H9 (cell line): ENCODE measurements at regions not wholly inside any gene's neighbourhood (a gene's known extent, or its start where the extent isn't known, plus 50 kb on each side); places are given as distances from the start of the nearest gene placed in this dataset.

Source experiments
- DNase-seq: peaks from one replicate; pipeline ENCODE4 v3.0.0-alpha.2; 2017
- H2AFZ ChIP-seq: one replicate; pipeline ENCODE4 v1.6.1; 2013; ENCODE audit warnings: mild to moderate bottlenecking, low read length, control low read depth, moderate library complexity
- H2AK5ac ChIP-seq: 2 replicates; pipeline ENCODE4 v1.6.1; 2013; ENCODE audit warnings: low read length, control low read depth, mixed read lengths; ENCODE audit not compliant: insufficient read length
- H2BK120ac ChIP-seq: one replicate; pipeline ENCODE4 v1.6.1; 2013; ENCODE audit warnings: low read depth, mild to moderate bottlenecking, low read length, control low read depth, inconsistent platforms; ENCODE audit not compliant: poor library complexity, severe bottlenecking
- H2BK12ac ChIP-seq: 2 replicates; pipeline ENCODE4 v1.6.1; 2013; ENCODE audit warnings: low read length, control low read depth, mixed read lengths, low read depth; ENCODE audit not compliant: insufficient read length
- H2BK15ac ChIP-seq: 2 replicates; pipeline ENCODE4 v1.6.1; 2013; ENCODE audit warnings: low read depth, low read length, control low read depth
- H2BK20ac ChIP-seq: one replicate; pipeline ENCODE4 v1.6.1; 2013; ENCODE audit warnings: low read depth, mild to moderate bottlenecking, low read length, control low read depth, inconsistent platforms; ENCODE audit not compliant: poor library complexity, severe bottlenecking
- H2BK5ac ChIP-seq: 2 replicates; pipeline ENCODE4 v1.6.1; 2013; ENCODE audit warnings: low read length, control low read depth, mixed read lengths; ENCODE audit not compliant: insufficient read length
- H3K14ac ChIP-seq: 2 replicates; pipeline ENCODE4 v1.6.1; 2013; ENCODE audit warnings: low read length, control low read depth; ENCODE audit not compliant: insufficient read depth
- H3K18ac ChIP-seq: 2 replicates; pipeline ENCODE4 v1.6.1; 2013; ENCODE audit warnings: low read depth, mild to moderate bottlenecking, mixed read lengths, low read length, control low read depth; ENCODE audit not compliant: insufficient read length
- H3K23ac ChIP-seq: 2 replicates; pipeline ENCODE4 v1.6.1; 2013; ENCODE audit warnings: low read length, control low read depth, mixed read lengths, low read depth; ENCODE audit not compliant: insufficient read length
- H3K23me2 ChIP-seq: 2 replicates; pipeline ENCODE4 v1.6.1; 2013; ENCODE audit warnings: low read depth, mild to moderate bottlenecking, mixed read lengths, low read length, control low read depth; ENCODE audit not compliant: insufficient read length, poor library complexity, severe bottlenecking
- H3K27ac ChIP-seq: 2 replicates; pipeline ENCODE4 v1.5.1; 2013; ENCODE audit warnings: low read length, control low read depth, mixed read lengths, low read depth; ENCODE audit not compliant: insufficient read length
- H3K27me3 ChIP-seq: 2 replicates; pipeline ENCODE4 v1.6.1; 2013; ENCODE audit warnings: low read length, control low read depth, inconsistent platforms; ENCODE audit not compliant: insufficient read depth
- H3K4ac ChIP-seq: 2 replicates; pipeline ENCODE4 v1.6.1; 2013; ENCODE audit warnings: low read depth, mild to moderate bottlenecking, control low read depth, inconsistent platforms, low read length, moderate library complexity
- H3K4me1 ChIP-seq: 2 replicates; pipeline ENCODE4 v1.6.1; 2013; ENCODE audit warnings: low read length, control low read depth, inconsistent platforms; ENCODE audit not compliant: insufficient read depth
- H3K4me2 ChIP-seq: 2 replicates; pipeline ENCODE4 v1.6.1; 2013; ENCODE audit warnings: low read length, control low read depth, mixed read lengths; ENCODE audit not compliant: insufficient read length, insufficient read depth
- H3K56ac ChIP-seq: 2 replicates; pipeline ENCODE4 v1.6.1; 2013; ENCODE audit warnings: low read depth, mild to moderate bottlenecking, mixed read lengths, low read length, control low read depth; ENCODE audit not compliant: insufficient read length
- H3K79me1 ChIP-seq: 2 replicates; pipeline ENCODE4 v1.6.1; 2013; ENCODE audit warnings: low read depth, mild to moderate bottlenecking, moderate library complexity, low read length, control low read depth, inconsistent platforms; ENCODE audit not compliant: insufficient read depth, poor library complexity, severe bottlenecking
- H3K79me2 ChIP-seq: 2 replicates; pipeline ENCODE4 v1.6.1; 2013; ENCODE audit warnings: low read length, control low read depth, inconsistent platforms; ENCODE audit not compliant: insufficient read depth
- H3K9ac ChIP-seq: 2 replicates; pipeline ENCODE4 v1.6.1; 2013; ENCODE audit warnings: low read length, control low read depth, mixed read lengths; ENCODE audit not compliant: insufficient read length; ENCODE audit errors: extremely low read depth
- H3K9me3 ChIP-seq: one replicate; pipeline ENCODE4 v1.6.1; 2013; ENCODE audit warnings: low read depth, low read length, inconsistent platforms; ENCODE audit not compliant: control insufficient read depth
- H3T11ph ChIP-seq: one replicate; pipeline ENCODE4 v1.6.1; 2013; ENCODE audit warnings: mild to moderate bottlenecking, low read length, control low read depth, inconsistent platforms
- H4K20me1 ChIP-seq: one replicate; pipeline ENCODE4 v1.6.1; 2013; ENCODE audit not compliant: control insufficient read depth, insufficient read length, insufficient read depth
- H4K5ac ChIP-seq: 2 replicates; pipeline ENCODE4 v1.6.1; 2013; ENCODE audit warnings: low read depth, mild to moderate bottlenecking, mixed read lengths, low read length, control low read depth; ENCODE audit not compliant: insufficient read length
- H4K8ac ChIP-seq: replicated peaks from 2 replicates; pipeline ENCODE4 v1.6.1; 2013; ENCODE audit warnings: low read length, control low read depth, mixed read lengths, low read depth; ENCODE audit not compliant: insufficient read length
- H4K91ac ChIP-seq: 2 replicates; pipeline ENCODE4 v1.6.1; 2013; ENCODE audit warnings: low read depth, mild to moderate bottlenecking, moderate library complexity, mixed read lengths, low read length, control low read depth; ENCODE audit not compliant: insufficient read length
- H3K27ac Mint-ChIP-seq, 3 experiments: 2 replicates in 2 of 3; 3 replicates in 1 of 3; pipeline ENCODE4 v1.8.0; 2020 to 2021; ENCODE audit warnings: mixed read lengths in 3 of 3, mild to moderate bottlenecking in 1 of 3, moderate library complexity in 1 of 3
- H3K27me3 Mint-ChIP-seq: 2 replicates; pipeline ENCODE4 v1.8.0; 2021; ENCODE audit warnings: low read depth, mild to moderate bottlenecking, moderate library complexity, mixed read lengths
- H3K36me3 Mint-ChIP-seq, 3 experiments: 2 replicates in 2 of 3; 3 replicates in 1 of 3; pipeline ENCODE4 v1.8.0; 2020 to 2021; ENCODE audit warnings: low read depth in 3 of 3, mixed read lengths in 3 of 3; ENCODE audit not compliant: insufficient read depth in 1 of 3
- H3K4me1 Mint-ChIP-seq, 2 experiments: 2 replicates each; pipeline ENCODE4 v1.8.0; 2020; ENCODE audit warnings: mixed read lengths in 2 of 2
- H3K4me3 Mint-ChIP-seq, 2 experiments: 2 replicates in 1 of 2; 3 replicates in 1 of 2; pipeline ENCODE4 v1.8.0; 2020 to 2021; ENCODE audit warnings: mild to moderate bottlenecking in 2 of 2, mixed read lengths in 2 of 2, moderate library complexity in 1 of 2
- H3K9me3 Mint-ChIP-seq, 2 experiments: 2 replicates in 1 of 2; 3 replicates in 1 of 2; pipeline ENCODE4 v1.8.0; 2020; ENCODE audit warnings: mild to moderate bottlenecking in 2 of 2, mixed read lengths in 2 of 2, moderate library complexity in 1 of 2
- WGBS: extraction: QIAGEN DNeasy Blood & Tissue Kit; methylation state at CpG from one replicate; pipeline ENCODE4 v1.1.7; 2013; ENCODE audit warnings: missing lambda C conversion rate, low lambda C conversion rate, mixed read lengths; ENCODE audit not compliant: insufficient read length; ENCODE audit errors: extremely low coverage; 5-methylcytosine and 5-hydroxymethylcytosine counted together
- TF ChIP-seq, protein P1 (sequence below): fragments of 200-600 bp; sonication (generic); conservative IDR thresholded peaks from 3 replicates; pipeline ENCODE4 v1.8.0; 2021; ENCODE audit warnings: antibody characterized with exemption, mild to moderate bottlenecking

GRCh38 chr21:23374155-23374554, 2233.1 kb downstream of the MRPL39 start:
- peaks cover 37 to 57% (median 49%) of the 10 kb centered on the region in 3 experiments for H3K36me3 Mint-ChIP-seq
- no peak overlapping the region for H2AFZ ChIP-seq
- TF ChIP-seq, protein P1, sequence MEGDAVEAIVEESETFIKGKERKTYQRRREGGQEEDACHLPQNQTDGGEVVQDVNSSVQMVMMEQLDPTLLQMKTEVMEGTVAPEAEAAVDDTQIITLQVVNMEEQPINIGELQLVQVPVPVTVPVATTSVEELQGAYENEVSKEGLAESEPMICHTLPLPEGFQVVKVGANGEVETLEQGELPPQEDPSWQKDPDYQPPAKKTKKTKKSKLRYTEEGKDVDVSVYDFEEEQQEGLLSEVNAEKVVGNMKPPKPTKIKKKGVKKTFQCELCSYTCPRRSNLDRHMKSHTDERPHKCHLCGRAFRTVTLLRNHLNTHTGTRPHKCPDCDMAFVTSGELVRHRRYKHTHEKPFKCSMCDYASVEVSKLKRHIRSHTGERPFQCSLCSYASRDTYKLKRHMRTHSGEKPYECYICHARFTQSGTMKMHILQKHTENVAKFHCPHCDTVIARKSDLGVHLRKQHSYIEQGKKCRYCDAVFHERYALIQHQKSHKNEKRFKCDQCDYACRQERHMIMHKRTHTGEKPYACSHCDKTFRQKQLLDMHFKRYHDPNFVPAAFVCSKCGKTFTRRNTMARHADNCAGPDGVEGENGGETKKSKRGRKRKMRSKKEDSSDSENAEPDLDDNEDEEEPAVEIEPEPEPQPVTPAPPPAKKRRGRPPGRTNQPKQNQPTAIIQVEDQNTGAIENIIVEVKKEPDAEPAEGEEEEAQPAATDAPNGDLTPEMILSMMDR, result no peak
- peaks cover 18 to 36% of the 10 kb centered on the region in 2 experiments for H3K9me3 Mint-ChIP-seq
- peaks cover 0 to 7% of the 10 kb centered on the region in 2 experiments; a peak in 2 of 4 replicates for H3K4me1 Mint-ChIP-seq
- no peak overlapping the region for H2BK5ac ChIP-seq
- no peak overlapping the region; a peak in 1 of 7 replicates for H3K27ac Mint-ChIP-seq
- no peak overlapping the region for H3T11ph ChIP-seq
- no CpG with 5 or more reads among the region's 4 CpGs for WGBS
- H3K56ac ChIP-seq, result no peak overlapping the region
- H3K14ac ChIP-seq, result no peak overlapping the region
- H2AK5ac ChIP-seq, result no peak overlapping the region
- H2BK12ac ChIP-seq, result no peak overlapping the region
- H4K5ac ChIP-seq, result no peak overlapping the region
- no peaks in the 10 kb centered on the region for H4K20me1 ChIP-seq
- no peaks in the 10 kb centered on the region for H3K27me3 ChIP-seq
- no peaks in the 10 kb centered on the region for H3K23me2 ChIP-seq
- no peak overlapping the region for H3K23ac ChIP-seq
- H3K79me2 ChIP-seq, result peaks cover 30% of the 10 kb centered on the region
- no peak overlapping the region for H3K4ac ChIP-seq
- no peak overlapping the region for H3K4me3 Mint-ChIP-seq
- no peaks in the 10 kb centered on the region for H3K27me3 Mint-ChIP-seq
- H4K8ac ChIP-seq, result no peak overlapping the region
- no peak overlapping the region for H2BK15ac ChIP-seq
- no peak for DNase-seq
- H3K27ac ChIP-seq, result no peak overlapping the region
- no peak overlapping the region for H3K4me2 ChIP-seq
- H4K91ac ChIP-seq, result no peak overlapping the region
- no peaks in the 10 kb centered on the region for H3K79me1 ChIP-seq
- no peak overlapping the region for H2BK120ac ChIP-seq
- H3K18ac ChIP-seq, result no peak overlapping the region
- H3K4me1 ChIP-seq, result no peaks in the 10 kb centered on the region
- peaks cover 9% of the 10 kb centered on the region for H3K9me3 ChIP-seq
- no peak overlapping the region for H3K9ac ChIP-seq
- H2BK20ac ChIP-seq, result no peak overlapping the region
